GM18858 (cell line): ENCODE measurements at regions not wholly inside any gene's neighbourhood (a gene's known extent, or its start where the extent isn't known, plus 50 kb on each side); places are given as distances from the start of the nearest gene placed in this dataset.

ENCODE experiments used
- ATAC-seq: cut with Tn5 transposase; IDR thresholded peaks from one replicate; pipeline ENCODE4 v1.9.1; 2021; ENCODE audit not compliant: unreplicated experiment

DNA sequence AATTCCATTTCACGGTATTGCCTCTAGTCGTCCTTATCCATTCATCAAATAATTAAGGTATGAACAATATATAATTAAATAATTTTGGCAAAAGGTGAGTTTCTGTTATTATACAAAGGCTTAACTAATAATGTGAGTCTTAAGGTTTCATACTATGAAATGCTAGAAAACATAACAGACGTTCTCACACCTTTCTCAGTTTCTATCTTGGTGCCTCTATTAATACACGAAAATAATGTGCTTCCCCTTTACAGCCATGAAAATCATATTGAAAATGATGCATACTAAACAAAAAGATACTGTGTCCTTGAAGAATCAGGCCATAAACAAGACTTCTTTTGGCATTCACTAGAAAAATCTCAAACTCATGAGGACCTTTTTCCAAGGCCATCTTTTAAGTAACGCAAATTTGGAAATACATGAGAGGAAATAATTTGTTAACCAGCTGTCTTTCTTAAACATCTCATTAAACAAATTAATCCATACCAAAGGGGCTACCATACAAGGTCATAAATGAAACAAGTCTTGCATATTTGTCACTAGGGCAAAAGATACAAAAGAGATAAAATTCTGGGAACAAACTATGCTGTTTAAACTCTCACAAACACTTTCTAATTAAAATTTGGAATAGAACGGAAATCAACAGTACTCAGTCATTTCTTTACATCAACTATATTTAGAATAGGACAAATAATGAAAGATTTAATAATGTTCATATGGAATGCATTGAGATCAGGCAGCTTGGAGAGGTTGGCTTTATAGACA lies 53.9 kb upstream of the CAV2 start:
- peak; percentile 71 for ATAC-seq

DNA sequence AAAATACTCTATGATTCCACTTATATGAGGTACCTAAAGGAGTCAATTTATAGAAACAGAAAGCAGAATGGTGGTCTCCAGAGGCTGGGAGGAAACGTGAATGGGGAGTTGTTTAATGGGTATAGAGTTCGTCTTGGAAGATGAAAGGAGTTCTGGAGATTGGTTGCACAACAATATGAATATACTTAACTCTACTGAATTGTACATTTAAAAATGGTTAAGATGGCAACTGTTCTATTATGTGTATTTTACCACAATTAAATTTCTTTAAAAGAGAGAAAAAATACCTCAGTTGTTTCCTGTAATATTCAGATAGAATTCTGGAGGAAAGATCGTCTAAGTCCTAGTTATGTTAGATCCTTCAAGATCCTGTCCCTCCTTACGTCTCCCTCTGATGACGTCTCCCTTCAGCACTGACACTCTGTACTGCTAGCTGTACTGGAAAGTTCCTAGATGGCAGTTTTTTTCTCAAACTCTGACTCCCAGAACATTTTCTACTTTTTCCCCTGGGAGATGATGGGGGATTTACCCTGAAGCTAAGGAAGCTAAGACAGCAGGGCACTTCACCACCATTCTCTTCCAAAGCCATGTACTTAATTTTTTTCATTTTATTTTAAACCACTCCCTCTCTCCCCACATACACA lies 53.2 kb upstream of the CAV2 start:
- no peak for ATAC-seq

GRCh38 chr7:116447436-116447835 lies 52.1 kb upstream of the CAV2 start:
- no peak for ATAC-seq

- ATAC-seq, result no peak
These were observed 51.3 kb upstream of the CAV2 start for GRCh38 chr7:116447966-116448839.

DNA sequence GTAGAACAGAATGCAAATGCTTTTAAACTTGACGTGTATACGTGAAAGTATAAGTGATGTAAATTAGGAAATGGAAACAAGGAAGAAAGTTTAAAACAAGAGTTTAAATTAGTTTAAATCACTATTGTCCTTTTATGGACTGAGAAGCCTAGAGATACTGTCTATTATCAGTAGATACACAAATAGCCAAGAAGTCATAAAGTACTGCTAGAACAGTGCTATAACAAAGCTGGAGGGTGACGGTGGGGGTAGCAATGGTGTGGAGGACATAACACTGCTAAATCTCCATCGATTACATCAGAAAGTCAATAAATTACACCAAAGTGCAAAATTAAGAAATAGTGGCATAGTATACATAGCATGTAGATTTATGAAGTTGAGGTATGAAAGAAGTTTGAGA lies 50.1 kb upstream of the CAV2 start:
- no peak for ATAC-seq
